OCI-LY7 (cell line): ENCODE measurements at regions not wholly inside any gene's neighbourhood (a gene's known extent, or its start where the extent isn't known, plus 50 kb on each side); places are given as distances from the start of the nearest gene placed in this dataset.

Experiments
- EZH2phosphoT487 ChIP-seq: fragments of 200-600 bp; sonication (generic); IDR thresholded peaks from 2 replicates; pipeline ENCODE4 v1.6.1; 2018; ENCODE audit warnings: low read depth, borderline replicate concordance, mild to moderate bottlenecking, mixed run types, antibody characterized with exemption, low read length, moderate library complexity, mixed read lengths
- TF ChIP-seq, protein P1 (sequence below): fragments of 200-600 bp; sonication (generic); conservative IDR thresholded peaks from 2 replicates; pipeline ENCODE4 v1.5.1; 2014; ENCODE audit warnings: mild to moderate bottlenecking, antibody characterized with exemption, low read length, moderate library complexity, mixed read lengths

DNA sequence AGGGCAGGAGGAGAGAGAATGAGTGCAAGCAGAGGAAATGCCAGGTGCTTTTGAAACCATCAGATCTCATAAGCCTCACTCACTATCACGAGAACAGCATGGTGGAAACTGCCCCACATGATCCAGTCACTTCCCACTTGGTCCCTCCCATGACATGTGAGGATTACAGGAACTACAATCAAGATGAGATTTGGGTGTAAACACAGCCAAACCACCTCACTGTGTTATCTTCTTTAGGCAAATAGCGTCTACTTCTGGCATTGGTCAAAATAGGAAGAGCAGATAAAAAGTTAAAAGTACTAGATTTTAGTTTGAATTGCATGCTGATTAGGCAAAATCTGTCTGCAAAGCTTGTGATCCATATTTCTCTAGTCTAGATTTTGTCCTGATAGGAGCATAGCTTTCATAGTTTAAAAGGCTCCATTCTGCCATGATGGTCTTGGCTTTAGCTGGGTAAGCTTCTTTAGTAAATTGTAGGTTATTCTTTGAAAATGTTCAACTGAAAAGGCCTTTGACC lies 267.5 kb downstream of the NKX6-1 start:
- TF ChIP-seq, protein P1, sequence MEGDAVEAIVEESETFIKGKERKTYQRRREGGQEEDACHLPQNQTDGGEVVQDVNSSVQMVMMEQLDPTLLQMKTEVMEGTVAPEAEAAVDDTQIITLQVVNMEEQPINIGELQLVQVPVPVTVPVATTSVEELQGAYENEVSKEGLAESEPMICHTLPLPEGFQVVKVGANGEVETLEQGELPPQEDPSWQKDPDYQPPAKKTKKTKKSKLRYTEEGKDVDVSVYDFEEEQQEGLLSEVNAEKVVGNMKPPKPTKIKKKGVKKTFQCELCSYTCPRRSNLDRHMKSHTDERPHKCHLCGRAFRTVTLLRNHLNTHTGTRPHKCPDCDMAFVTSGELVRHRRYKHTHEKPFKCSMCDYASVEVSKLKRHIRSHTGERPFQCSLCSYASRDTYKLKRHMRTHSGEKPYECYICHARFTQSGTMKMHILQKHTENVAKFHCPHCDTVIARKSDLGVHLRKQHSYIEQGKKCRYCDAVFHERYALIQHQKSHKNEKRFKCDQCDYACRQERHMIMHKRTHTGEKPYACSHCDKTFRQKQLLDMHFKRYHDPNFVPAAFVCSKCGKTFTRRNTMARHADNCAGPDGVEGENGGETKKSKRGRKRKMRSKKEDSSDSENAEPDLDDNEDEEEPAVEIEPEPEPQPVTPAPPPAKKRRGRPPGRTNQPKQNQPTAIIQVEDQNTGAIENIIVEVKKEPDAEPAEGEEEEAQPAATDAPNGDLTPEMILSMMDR: no peak
- no peak for TF ChIP-seq EZH2phosphoT487
